ENCODE measurements at regions not wholly inside any gene's neighbourhood (a gene's known extent, or its start where the extent isn't known, plus 50 kb on each side); places are given as distances from the start of the nearest gene placed in this dataset.

DNA sequence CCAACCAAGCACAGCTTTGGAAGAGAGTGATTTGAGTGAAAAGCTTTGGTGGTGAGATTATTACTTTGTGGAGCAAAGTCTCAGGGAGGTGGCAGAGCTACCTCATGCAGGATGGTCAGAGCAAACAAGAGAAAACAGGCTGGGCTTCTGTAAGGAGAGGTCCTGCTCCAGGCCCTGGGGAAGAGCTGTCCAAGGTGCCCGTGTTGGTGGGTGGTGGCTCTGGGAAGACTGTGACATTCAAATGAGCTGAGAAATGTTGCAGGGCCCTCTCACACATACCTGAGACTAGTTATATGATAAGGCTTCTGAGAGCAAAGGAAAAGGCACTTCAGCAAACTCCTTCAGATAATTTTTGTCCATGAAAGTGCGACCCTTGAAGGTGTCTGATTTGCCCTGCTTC lies 205.5 kb upstream of the SOX21 start:
- intact Hi-C loops (cut with DNase I; ENCODE audit: low total_unique reads), result no loop called here
- 60 to 61% methylated on average over 2 of the region's 2 CpGs for WGBS, 2 donors
- no peak for DNase-seq

DNA sequence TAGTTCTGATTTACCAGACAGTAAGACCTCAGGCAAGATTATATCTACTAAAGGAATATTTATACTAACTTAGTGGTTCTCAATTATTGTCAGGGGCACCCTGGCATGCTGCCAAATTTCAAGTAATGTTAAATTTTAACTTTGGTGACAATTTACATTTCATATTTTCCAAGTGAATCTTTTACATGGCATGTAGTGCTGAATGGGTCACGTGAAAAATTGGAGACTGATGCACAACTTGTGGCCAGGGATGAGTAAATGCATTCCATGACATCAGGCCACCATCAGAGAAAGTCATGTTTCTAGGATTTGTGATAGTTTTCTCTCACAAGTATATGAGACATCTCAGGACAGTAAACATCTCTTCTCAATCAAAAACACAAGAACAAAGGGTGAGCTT lies 202.6 kb upstream of the SOX21 start:
- WGBS, 2 donors, result 76 to 97% methylated on average over 1 of the region's 1 CpG
- Histone ChIP-seq H3K9me3 (no peaks in the 10 kb centered on the region), H3K4me1 (no peaks in the 10 kb centered on the region), H3K4me3 (no peak overlapping the region), H3K27ac (no peak overlapping the region), H3K36me3 (ENCODE audit: low read depth, missing control alignments) (no peaks in the 10 kb centered on the region), H3K27me3 (no peaks in the 10 kb centered on the region)
- intact Hi-C loops (cut with DNase I; ENCODE audit: low total_unique reads), result no loop called here
- no peak for DNase-seq
- no peak for TF ChIP-seq POLR2A (IDR thresholded peaks at IDR 0.05)
- TF ChIP-seq, protein P1, sequence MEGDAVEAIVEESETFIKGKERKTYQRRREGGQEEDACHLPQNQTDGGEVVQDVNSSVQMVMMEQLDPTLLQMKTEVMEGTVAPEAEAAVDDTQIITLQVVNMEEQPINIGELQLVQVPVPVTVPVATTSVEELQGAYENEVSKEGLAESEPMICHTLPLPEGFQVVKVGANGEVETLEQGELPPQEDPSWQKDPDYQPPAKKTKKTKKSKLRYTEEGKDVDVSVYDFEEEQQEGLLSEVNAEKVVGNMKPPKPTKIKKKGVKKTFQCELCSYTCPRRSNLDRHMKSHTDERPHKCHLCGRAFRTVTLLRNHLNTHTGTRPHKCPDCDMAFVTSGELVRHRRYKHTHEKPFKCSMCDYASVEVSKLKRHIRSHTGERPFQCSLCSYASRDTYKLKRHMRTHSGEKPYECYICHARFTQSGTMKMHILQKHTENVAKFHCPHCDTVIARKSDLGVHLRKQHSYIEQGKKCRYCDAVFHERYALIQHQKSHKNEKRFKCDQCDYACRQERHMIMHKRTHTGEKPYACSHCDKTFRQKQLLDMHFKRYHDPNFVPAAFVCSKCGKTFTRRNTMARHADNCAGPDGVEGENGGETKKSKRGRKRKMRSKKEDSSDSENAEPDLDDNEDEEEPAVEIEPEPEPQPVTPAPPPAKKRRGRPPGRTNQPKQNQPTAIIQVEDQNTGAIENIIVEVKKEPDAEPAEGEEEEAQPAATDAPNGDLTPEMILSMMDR (IDR thresholded peaks at IDR 0.05), result no peak

More for the DNA sequence above, 205.5 kb upstream of the SOX21 start:
- Histone ChIP-seq H3K9me3 (no peaks in the 10 kb centered on the region), H3K27ac (no peak overlapping the region), H3K4me3 (no peak overlapping the region), H3K4me1 (no peaks in the 10 kb centered on the region), H3K27me3 (no peaks in the 10 kb centered on the region), H3K36me3 (ENCODE audit: low read depth, missing control alignments) (no peaks in the 10 kb centered on the region)
- TF ChIP-seq, protein P1 (IDR thresholded peaks at IDR 0.05), result no peak
- no peak for TF ChIP-seq POLR2A (IDR thresholded peaks at IDR 0.05)

DNA sequence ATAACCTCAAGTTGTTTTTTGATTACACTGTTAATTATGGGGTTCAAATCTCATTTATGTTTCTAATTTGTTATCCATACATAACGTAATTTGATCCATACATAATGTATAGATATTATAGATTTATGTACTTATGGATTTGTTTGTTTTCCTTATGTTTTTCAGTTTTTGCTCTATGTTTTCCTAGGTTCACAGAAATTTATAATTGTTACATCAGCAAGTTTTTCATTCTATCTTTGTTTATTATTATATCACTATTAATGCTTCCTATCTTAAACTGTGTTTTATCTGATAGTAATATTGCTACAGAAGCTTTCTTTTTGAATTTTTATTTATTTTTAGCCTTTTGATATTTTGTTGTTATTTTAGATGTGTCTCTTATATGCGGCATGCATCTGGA lies 194.3 kb upstream of the SOX21 start:
- H3K27ac ChIP-seq, result no peak overlapping the region
- no peaks in the 10 kb centered on the region for H3K36me3 ChIP-seq (ENCODE audit: low read depth, missing control alignments)
- no peak for DNase-seq
- 83 to 84% methylated on average over 2 of the region's 2 CpGs for WGBS, 2 donors
- intact Hi-C loops (cut with DNase I; ENCODE audit: low total_unique reads), result no loop called here
- no peak overlapping the region for H3K4me3 ChIP-seq
- no peak for TF ChIP-seq POLR2A (IDR thresholded peaks at IDR 0.05)
- TF ChIP-seq, protein P1 (IDR thresholded peaks at IDR 0.05), result no peak
- H3K27me3 ChIP-seq, result no peaks in the 10 kb centered on the region
- H3K4me1 ChIP-seq, result no peaks in the 10 kb centered on the region
- H3K9me3 ChIP-seq, result no peaks in the 10 kb centered on the region

GRCh38 chr13:94902722-94903407 lies 190.5 kb upstream of the SOX21 start:
- 87 to 94% methylated on average over 4 of the region's 4 CpGs for WGBS, 2 donors
- DNase-seq, result no peak

More at GRCh38 chr13:94902722-94903407, 190.5 kb upstream of the SOX21 start:
- Histone ChIP-seq H3K4me1 (no peaks in the 10 kb centered on the region), H3K4me3 (no peak overlapping the region), H3K27me3 (no peaks in the 10 kb centered on the region), H3K36me3 (ENCODE audit: low read depth, missing control alignments) (no peaks in the 10 kb centered on the region), H3K27ac (no peak overlapping the region), H3K9me3 (no peaks in the 10 kb centered on the region)
- intact Hi-C loops (cut with DNase I; ENCODE audit: low total_unique reads), result no loop called here
- no peak for TF ChIP-seq POLR2A (IDR thresholded peaks at IDR 0.05)
- TF ChIP-seq, protein P1 (IDR thresholded peaks at IDR 0.05), result no peak

Measured in testis (tissue), 2 donors.